ENCODE measurements at regions not wholly inside any gene's neighbourhood (a gene's known extent, or its start where the extent isn't known, plus 50 kb on each side); places are given as distances from the start of the nearest gene placed in this dataset.
"Not testable (repeated sequence)": the region's sequence is repeated elsewhere in the genome, so short reads cannot be mapped to it uniquely, and the experiment has no call there.

DNA sequence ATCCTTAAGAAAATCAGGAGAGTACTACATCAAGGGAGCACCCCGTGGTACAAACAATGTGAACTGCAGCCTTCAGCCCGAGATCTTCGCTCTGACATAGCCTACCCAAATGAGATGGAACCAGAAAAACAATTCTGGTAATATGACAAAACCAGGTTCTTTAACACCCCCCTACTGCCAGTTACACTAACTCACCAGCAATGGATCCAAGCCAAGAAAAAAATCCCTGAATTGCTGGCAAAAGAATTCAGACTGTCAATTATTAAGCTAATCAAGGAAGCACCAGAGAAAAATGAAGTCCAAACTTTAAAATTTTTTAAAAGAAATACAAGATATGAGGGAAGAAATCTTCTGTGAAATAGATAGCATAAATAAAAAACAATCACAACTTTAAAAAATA lies 101.7 kb upstream of the KLF8 start:
- no peak for DNase-seq
- TF ChIP-seq, protein P1, sequence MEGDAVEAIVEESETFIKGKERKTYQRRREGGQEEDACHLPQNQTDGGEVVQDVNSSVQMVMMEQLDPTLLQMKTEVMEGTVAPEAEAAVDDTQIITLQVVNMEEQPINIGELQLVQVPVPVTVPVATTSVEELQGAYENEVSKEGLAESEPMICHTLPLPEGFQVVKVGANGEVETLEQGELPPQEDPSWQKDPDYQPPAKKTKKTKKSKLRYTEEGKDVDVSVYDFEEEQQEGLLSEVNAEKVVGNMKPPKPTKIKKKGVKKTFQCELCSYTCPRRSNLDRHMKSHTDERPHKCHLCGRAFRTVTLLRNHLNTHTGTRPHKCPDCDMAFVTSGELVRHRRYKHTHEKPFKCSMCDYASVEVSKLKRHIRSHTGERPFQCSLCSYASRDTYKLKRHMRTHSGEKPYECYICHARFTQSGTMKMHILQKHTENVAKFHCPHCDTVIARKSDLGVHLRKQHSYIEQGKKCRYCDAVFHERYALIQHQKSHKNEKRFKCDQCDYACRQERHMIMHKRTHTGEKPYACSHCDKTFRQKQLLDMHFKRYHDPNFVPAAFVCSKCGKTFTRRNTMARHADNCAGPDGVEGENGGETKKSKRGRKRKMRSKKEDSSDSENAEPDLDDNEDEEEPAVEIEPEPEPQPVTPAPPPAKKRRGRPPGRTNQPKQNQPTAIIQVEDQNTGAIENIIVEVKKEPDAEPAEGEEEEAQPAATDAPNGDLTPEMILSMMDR (IDR thresholded peaks at IDR 0.05) = no peak
- TF ChIP-seq POLR2A (IDR thresholded peaks at IDR 0.05) = no peak
- no peaks in the 10 kb centered on the region for H3K36me3 ChIP-seq
- H3K9me3 ChIP-seq = no peaks in the 10 kb centered on the region
- H3K4me3 ChIP-seq = no peak overlapping the region
- no peaks in the 10 kb centered on the region for H3K27me3 ChIP-seq
- no peak overlapping the region for H3K27ac ChIP-seq
- no peaks in the 10 kb centered on the region for H3K4me1 ChIP-seq

DNA sequence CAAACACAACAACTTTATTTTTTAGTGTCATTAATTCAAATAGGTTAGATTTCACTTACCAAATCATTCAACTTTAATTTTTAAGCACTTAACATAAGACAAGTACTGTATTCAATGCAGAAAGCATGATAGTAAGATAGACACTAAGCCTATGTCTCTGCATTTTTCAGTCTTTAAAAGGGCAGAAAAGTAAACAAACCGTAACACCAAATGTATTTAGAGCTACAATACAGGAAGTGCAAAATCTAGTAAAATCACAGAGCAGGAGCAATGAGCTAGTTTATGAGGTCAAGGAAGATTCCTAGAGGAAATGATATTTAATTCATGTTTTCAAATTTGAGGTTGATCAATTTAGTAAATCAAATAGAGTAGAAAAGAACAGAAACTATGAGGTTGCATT lies 68.0 kb upstream of the KLF8 start:
- DNase-seq, H3K36me3 ChIP-seq, H3K27me3 ChIP-seq, H3K27ac ChIP-seq, H3K4me1 ChIP-seq, H3K4me3 ChIP-seq, H3K9me3 ChIP-seq: not testable (repeated sequence)

Measured in Peyer's patch (tissue), 4 donors.